ENCODE measurements at regions not wholly inside any gene's neighbourhood (a gene's known extent, or its start where the extent isn't known, plus 50 kb on each side); places are given as distances from the start of the nearest gene placed in this dataset.
"Not testable (repeated sequence)": the region's sequence is repeated elsewhere in the genome, so short reads cannot be mapped to it uniquely, and the experiment has no call there.

DNA sequence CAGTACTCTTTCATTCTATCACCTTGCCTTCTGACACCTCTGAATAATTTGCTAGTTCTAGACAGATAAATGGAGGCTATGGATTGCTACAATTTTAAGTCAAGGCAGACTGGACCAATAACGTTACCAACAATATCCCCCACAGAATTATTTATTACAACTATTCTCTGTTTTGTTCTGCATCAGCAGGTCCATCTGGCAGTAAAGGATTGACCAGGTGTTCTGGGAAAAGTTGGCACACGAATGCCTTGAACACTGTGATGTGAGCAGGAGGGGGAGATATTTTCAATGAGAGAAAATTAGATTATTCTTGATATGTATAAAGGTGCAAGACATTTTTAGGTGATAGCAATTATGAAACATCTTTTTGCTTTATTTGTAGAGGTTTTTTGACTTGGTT lies 718.8 kb upstream of the TMPRSS15 start:
- DNase-seq = no peak

DNA sequence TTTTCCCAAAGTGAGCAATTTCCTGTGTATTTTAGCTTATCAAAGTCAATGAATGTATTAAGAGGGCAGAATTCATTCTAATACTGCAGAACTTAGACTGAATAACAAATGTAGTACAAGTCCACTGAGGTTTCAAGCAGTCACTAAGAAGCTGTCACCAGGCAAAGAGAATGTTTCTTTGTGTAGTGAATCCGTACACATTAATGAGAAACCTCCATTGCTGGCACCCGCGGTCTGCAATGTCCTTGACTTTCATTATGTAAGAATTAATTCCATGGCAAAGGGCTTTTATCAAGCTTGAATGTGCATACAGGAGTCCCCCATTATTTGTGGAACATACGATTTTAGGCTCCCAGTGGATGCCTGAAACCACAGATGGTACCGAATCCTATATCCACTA lies 719.5 kb upstream of the TMPRSS15 start:
- DNase-seq = no peak

DNA sequence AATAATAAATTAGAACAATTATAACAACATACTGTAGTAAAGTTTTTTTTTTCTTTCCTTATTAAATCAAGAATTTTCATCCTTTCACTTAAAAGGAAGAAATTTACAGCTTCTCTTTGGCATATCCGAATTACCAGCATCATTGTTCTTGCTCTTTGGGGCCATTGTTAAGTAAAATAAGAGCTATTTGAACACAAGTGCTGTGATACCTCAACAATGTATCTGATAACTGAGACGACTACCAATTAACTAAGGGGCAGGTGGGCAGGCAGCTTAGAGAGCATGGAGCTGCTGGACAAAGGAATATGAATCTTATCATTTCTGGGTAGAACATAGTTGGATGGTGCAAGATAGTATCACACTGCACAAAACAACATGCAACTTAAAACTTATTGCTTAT lies 719.9 kb upstream of the TMPRSS15 start:
- no peak for DNase-seq

DNA sequence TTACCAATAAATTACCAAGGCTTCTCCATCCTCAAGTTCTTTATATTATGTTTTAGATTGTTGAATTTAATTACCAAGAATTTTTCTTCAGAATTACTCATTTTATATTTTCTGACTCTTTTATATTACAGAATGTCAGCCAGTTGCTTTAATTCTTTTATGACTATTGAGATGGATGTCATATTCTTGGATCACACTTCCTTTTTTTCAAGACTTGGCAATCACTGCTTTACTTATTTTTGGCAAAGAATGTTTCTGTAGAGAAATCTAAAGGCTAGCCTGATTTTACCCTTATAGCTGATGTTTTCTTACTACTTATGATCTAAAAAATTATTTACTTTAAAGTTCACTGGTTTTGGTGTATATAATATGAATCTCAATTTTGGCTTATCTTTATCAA lies 721.1 kb upstream of the TMPRSS15 start:
- no peak for DNase-seq

DNA sequence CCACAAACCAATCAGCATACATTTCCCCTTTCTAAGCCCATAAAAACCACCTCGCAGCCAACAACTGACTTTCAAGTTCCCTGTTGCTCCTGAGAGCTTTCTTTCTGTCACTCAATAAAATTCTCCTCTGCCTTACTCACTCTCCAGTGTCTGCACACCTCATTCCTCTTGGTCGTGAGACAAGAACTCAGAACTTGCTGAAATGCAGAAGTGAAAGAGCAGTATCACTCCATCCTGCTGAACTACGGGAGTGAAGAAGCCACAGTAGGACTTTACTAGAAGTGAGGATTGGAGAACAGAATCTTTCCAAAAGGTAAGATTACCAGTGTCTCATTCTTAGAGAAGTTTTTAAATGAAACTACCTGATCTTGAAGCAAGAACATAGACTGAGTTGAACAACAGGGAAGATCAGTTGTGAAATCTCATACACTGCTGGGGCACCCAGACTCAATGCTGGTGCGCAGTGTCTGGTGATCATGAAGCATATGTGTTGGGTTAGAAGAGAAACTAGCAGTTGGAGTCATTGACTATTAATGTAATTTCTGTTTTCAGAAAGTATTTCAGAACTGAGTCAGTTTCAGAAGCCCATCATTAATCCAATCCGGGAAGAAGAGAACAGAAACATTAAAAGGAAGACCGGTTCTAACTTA lies 726.9 kb upstream of the TMPRSS15 start:
- no peak for DNase-seq

DNA sequence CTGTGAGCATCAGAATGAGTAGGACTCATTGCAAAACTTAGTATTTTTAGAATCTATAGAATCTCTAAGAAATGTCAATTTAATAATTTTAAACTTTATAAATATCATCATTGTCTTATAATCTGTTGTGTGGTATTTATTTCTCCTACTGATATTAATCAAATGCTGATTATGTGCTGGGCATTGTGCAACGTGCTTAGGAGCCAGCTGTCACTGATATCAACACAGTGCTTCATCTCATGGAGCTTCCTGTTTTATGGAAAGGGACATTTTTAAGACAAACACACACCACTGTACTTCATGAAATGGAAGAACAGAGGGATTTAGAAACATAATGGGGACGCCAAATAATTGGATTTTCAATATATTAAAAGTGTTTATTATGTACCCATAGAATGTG lies 737.9 kb upstream of the TMPRSS15 start:
- DNase-seq = no peak

DNA sequence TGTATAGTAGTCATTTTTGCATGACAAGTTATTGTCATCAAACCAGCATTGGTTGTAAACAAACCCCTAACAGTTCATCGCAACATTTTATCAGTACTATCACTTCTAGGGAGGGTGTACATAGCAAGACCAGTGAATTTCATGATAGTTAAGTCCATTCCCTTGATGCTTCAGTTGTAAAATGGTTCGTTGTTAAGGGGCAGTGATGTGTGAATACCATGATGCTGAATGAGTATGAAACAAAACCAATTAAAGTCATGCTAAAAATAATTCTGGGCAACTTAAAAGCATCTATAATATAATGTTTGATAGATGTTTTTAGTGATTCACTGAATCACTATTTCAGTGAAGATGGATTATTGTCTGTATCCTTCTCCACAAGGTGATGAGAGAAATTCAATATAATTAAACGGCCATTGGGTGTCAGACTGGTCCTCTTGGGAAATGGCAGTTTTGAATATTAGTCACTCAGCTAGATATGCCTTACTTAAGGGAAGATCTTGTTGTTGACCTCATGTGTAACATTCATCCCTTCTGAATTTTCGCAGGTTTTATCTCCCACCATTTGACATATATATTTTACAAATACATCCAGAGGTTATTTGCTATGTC lies 742.2 kb upstream of the TMPRSS15 start:
- no peak for DNase-seq

DNA sequence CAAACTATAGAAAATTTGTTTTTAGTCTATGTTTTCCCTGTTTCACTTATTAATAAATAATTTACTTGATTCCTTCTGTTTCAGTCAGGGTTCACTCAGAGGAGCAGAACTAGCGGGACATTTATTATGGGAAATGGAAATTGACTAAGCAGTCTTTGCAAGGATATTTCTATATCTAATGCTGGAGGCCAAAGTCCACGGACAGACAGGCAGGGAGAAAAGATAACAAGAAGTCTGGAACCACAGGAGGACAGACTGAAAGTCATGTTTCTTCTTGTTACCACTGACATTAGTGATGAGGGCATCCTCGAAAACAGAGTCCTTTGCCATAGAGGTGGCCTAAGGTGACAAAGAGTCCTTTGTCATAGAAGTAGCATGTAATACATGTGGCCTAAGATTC lies 744.5 kb upstream of the TMPRSS15 start:
- DNase-seq = no peak

DNA sequence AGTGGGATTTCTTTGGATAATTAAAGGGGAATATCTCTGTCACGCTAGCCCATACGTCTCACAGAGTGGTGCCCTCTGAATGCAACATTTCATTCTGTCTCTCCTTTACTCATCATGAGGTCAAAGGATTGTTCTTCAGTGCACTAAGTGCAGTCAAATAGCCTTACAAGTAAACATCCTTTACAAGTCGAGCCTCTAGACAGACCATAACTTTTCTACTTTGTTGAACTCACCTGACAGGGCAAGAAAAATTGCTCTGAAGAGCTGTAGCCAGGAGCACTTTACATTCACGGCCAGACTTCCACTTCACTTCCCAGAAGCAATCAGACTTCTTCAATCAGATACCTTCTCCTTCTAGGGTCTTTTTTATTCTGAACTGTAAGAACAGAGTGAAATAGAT lies 768.0 kb upstream of the TMPRSS15 start:
- no peak for DNase-seq

DNA sequence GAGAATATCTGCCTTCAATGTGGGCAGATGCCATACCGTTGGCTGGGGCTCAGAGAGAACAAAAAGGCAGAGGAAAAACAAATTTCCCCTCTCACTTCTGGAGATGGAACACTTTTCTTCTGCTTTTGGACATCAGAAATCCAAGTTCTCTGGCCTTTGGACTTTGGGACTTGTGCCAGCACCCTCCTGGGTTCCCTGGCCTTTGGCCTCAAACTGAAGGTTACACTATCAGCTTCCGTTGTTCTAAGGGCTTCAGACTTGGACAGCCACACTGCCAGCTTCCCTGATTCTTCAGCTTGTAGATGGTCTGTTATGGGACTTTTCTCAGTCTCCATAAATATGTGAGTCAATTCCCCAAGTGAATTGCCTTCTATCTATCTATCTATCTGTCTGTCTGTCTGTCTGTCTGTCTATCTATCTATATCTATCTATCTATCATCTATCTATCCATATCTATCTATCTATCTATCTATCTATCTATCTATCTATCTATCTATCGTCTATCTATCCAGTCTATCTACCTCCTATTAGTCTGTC lies 778.1 kb upstream of the TMPRSS15 start:
- DNase-seq = no peak

DNA sequence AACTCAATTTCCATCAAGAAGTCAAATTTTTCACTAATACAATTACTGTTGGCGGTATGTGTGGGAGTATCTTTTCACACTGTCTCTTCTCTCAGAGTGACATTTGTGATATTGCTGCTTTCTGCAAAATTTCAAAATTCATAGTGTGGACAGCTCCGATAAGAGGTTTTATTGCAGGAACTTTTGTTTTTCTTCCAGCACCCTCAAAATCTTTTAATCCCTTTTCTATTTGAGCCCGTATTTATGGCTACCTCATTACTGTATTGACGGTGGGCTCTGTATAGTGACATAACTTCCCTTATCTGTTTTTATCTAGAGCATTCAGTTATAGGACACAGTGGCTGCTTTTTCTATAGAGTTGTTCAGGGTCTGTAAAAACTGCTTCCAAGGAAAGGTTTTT lies 794.4 kb upstream of the TMPRSS15 start:
- no peak for DNase-seq

DNA sequence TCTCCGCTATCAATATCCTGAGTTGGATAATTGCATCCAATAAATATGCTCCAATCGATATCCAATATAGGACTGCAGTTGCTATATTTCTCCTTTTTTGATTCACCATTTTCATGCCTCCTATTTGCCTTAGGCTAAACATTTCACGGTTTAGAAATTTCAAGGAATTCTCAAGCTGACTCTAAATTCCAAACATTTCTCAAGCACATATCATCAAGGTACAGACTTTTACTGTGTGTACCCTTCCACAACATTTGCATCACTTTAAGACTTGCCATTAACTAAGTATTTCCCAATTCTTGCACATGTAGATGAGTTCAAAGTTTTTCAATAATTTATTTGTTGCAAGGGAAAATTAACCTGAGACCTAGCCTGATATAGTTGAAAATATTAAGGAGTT lies 795.2 kb upstream of the TMPRSS15 start:
- no peak for DNase-seq

DNA sequence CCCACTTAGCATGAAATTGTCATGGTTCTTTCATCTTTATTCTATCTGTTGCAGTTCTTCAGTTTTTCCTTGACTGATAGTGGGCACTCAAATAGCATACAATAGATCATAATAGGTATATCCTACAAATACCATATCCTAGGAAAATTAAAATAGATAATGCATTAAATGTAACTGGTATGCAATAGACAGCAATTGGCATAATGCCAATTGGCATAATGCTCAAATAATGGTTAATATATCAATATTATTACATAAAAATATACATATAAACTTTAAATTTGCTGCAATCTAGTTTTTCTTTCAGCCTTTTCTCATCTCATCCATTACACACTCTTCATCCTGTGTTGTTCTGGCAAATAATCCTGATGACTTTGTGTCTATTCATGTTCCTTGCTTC lies 814.6 kb upstream of the TMPRSS15 start:
- DNase-seq = no peak

DNA sequence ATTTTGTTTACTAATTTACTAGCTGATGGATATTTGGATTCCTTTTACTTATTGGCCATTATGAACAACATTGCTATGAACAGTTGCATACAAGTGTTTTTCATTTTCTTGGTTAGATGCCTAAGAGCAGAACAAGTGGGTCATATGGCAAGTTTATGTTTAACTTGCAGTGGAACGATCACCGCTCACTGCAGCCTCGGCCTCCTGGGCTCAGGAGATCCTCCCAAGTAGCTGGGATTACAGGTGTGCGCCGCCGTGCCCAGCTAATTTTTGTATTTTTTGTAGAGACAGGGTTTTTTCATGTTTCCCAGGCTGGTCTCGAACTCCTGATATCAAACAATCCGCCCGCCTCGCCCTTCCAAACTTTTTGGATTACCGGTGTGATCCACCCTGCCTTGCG lies 820.5 kb upstream of the TMPRSS15 start:
- no peak for DNase-seq

DNA sequence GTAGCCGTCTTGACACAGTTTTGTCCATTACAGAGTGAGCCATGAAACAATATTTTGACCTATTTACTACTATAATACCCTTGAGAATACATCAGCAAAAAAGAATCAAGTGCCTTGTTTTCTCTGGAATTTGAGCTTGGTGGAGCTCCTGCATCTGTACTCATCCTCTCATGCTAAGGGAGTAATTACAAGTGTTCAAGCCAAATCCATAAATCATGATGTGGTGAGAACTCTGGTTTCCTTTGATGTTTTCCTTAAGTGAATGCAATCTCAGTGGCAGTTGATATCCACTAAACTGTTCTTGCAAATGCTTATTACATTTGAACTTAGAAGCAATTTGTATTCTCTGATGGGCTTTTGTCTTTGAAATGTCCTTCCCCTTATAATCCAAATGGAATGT lies 824.6 kb upstream of the TMPRSS15 start:
- DNase-seq = no peak

DNA sequence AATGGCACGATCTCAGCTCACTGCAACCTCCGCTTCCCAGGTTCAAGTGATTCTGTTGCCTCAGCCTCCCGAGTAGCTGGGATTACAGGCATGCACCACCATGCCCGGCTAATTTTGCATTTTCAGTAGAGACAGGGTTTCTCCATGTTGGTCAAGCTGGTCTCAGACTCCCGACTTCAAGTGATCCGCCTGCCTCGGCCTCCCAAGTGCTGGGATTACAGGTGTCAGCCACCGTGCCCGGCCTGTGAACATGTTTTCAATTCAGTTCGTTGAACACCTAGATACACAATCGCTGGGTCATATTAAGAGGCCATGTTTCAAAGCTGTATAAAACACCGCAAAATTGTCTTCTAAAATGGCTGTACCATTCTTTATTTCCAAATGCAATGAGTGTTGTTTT lies 830.3 kb upstream of the TMPRSS15 start:
- DNase-seq = not testable (repeated sequence)

DNA sequence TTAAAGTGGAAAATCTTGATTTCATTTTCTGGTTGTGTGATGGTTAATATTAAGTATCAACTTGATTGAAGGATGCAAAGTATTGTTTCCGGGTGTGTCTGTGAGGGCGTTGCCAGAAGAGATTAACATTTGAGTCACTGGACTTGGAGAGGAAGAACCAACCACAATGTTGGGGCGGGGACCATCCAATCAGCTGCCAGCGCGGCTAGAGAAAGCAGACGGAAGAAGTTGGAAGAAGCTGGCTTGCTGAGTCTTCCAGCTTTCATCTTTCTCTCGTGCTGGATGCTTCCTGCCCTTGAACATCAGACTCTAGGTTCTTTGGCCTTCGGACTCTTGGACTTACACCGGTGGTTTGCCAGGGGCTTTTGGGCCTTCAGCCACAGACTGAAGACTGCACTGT lies 832.6 kb upstream of the TMPRSS15 start:
- no peak for DNase-seq

DNA sequence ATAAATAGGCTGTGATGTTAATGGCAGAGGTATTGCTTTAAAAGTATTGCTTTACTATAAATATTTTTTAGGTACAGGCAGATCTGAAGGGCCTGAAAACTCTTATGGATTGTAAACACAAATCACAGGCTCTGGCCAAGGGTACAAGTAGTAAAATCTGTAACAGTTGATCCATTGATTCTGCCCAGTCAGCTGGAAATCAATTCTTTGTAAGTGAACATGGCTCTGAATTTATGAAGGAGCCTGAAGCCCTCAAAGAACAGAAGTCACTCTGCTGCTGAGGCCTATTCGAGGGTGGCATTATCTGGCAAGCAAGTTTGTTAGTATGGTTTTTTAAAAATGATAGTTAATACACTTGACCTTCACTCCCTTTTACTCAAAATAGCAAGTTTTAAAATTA lies 834.0 kb upstream of the TMPRSS15 start:
- no peak for DNase-seq

DNA sequence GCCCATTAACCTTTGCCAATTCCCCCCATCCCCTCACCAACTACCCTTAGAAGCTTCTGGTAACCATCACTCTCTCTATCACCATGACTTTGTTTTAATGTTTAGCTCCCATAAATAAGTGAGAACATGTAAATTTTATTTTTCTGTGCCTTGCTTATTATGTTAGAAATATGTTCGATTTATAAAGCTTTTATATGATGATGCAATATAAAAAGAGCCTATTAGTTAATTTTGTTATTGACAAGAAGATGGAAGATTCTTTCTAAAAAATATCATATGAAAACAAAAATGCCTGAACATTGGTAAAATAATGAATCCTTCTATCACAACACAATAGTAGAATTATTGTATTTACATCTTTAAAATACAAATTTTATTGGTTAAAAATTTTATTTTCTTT lies 836.1 kb upstream of the TMPRSS15 start:
- no peak for DNase-seq

DNA sequence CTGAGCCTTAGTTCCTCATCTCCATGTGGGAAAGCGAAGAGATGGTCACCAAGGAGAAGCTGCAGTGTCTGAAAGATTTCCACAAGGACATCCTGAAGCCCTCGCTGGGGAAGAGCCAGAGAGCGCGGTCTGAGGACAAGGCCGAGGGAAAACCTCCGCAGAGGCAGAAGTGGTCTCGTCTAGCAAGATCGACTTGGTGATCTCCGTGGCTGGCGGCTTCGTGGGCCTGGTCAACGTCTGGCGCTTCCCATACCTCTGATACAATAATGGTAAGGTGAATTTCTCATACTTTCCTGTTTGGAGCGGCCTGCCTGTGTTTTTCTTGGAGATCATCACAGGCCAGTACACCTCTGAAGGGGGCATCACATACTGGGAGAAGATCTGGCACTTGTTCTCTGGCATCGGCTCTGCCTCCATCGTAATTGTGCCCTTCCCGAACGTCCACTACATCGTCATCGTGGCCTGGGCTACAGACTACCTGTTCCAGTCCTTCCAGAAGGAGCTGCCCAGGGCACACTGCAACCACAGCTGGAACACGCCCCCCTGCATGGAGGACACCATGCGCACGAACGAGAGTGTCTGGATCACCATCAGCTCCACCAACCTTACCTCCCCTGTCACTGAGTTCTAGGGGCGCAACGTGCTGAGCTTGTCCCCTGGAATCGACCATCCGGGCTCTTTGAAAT lies 841.1 kb upstream of the TMPRSS15 start:
- no peak for DNase-seq

DNA sequence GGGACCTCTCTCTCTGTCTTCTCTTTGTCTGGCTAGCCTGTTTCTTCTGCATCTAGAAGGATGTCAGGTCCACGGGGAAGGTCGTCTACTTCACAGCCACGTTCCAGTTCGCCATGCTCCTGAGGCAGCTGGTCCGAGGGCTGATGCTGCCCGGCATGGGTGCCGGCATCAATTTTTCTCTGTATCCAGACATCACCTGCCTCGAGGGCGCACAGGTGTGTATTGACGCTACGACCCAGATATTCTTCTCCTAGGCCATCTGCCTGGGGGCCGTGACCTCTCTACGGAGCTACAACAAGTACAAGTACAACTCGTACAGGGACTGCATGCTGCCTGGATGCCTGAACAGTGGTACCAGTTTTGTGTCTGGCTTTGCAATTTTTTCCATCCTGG lies 841.6 kb upstream of the TMPRSS15 start:
- DNase-seq = no peak

DNA sequence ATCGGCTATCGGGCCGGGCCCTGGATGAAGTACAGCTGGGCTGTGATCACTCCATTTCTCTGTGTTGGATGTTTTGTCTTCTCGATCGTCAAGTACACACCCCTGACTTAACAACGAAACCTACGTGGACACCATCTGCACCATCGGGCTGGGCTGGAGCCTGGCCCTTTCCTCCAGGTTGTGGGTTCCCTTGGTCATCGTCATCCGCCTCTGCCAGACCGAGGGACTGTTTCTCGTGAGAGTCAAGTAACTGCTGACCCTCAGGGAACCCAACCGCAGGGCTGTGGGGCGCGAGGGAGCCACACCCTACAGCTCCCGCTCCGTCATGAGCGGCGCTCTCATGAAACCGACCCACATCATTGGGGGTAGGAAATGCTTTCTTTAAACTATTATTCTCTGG lies 842.4 kb upstream of the TMPRSS15 start:
- no peak for DNase-seq

DNA sequence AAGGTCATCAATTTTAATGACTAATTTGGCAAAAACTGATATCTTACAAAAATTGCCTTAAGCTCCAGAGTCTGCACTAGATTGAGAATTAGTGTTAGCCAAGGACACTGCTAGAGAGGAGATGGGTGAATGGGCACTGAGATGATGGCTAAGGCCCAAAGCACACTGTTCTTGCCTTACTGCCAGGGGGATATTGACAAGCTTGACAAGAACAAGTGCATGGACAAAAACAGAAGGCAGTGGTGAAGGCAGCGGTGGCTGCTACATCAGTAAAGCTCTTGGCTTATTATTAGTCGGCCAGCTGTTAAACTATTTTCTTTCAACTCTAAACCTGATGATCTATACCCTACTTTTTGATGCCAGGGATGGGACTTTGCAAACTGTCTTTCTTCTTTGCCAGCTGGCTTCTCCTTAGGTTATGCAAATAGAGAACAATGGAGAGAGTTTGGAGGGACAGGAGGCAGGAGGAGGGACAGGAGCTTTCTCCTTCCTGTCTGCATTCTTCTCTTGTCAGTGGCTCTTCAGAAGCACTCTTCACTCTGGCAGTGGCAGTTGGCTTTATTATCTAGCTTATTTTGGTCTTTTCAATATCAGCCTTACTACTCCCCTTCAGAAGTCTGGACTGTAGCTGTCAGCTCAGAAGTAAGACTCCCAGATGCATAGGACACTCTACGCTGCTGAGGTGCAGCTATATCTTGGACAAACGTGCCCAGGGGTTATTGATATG lies 853.5 kb upstream of the TMPRSS15 start:
- no peak for DNase-seq
